CD4-positive, alpha-beta T cell treated with Interleukin-2 at 100 ng/mL for 4 hours (primary cell): ENCODE measurements at regions not wholly inside any gene's neighbourhood (a gene's known extent, or its start where the extent isn't known, plus 50 kb on each side); places are given as distances from the start of the nearest gene placed in this dataset.

Experiments used
- DNase-seq: peaks from one replicate; pipeline ENCODE4 v3.0.0-alpha.2; 2020; ENCODE audit warnings: low spot score

- no peak for DNase-seq
These were observed 101.0 kb upstream of the FLRT2 start for GRCh38 chr14:85428926-85429325.

GRCh38 chr14:85437148-85437547 lies 92.8 kb upstream of the FLRT2 start:
- DNase-seq = no peak

DNA sequence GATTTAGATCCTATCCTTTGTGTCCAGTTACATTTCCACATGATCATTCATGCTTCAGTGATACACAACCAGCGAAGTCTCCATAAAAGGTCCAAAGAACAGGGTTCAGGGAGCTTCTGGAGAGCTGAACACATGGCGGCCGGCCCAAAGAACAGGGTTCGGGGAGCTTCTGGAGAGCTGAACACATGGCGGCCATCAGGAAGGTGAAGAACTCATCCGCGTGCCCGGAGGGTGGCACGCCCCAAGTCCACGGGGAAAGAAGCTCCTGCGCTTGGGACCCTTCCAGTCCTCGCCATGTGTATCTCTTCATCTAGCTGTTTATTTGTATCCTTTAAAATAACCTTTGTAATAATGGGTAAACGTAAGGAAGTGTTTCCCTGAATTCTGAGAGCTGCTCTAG lies 91.9 kb upstream of the FLRT2 start:
- DNase-seq = no peak

GRCh38 chr14:85438481-85438942 lies 91.4 kb upstream of the FLRT2 start:
- no peak for DNase-seq

GRCh38 chr14:85439696-85440328 lies 90.1 kb upstream of the FLRT2 start:
- no peak for DNase-seq

DNA sequence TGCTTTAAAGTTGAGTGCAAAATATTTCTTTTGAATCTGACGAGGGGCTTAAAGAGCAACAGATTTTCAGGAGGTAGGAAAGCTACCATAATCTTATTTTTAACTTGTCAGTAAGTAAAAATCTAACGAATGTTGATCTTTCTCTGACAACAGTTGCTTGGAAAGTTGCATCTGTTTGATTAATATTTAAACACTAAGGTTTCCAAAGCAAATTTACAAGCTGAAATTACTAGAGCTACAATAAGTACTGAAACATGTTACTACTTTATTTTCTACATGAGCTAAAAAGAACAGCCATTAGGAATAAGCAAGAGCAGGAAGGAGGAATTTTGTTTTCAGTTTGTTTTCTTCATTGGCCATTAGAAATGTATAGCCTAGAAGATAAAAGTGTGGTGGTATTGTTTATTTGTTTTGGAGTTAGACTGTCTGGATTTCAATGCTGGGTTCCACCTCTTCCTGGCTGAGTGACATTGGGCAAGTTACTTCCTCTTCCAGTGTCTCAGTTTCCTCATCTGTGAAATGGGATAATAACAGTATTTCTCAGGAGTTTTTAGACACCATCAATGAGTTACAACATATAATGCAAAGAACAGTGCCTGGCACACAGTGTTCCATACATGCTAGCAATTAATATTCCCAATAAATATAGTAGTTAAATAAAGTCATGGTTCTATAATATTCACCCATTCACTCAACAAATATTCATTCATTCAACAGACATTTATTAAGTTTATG lies 87.9 kb upstream of the FLRT2 start:
- DNase-seq = no peak

DNA sequence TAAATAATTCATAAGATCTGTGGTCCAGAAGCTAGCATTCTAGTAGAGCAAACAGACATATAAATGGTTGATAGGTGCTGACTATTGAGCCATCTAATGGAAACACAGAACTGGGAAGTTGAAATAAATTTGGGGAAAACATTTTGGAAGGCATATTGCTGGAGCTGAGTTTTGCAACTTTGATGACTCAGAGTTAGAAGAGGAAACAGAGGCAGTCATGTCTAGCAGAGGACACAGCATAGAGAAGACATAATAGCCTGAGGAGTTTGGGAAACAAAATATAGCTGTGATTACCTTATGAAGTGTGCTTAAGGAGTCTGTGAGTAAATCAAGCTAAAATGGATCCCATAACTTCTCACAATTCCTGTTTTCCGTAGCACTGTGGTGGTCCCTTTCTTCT lies 86.9 kb upstream of the FLRT2 start:
- no peak for DNase-seq

DNA sequence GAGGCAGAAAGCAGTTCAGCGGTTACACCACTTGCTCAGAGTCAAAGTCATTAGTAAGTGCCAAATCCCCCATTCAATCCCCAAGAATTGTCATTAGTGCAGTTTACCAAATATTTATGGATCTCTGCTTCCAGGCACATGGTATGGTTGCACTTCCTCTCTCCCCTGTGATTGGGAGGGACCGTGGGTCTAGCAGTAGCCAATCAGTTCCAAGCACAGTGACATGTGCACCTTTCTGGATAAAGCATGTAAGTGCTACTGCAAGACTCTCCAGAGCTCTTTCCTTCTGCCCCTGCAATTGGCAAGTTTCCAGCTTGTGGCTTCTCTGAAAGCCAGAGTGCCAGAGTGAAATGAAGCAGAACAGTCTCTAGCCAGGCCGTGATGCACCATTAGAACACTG lies 85.3 kb upstream of the FLRT2 start:
- no peak for DNase-seq

- DNase-seq = no peak
These were observed 84.7 kb upstream of the FLRT2 start for GRCh38 chr14:85445151-85445795.

GRCh38 chr14:85447883-85448282 lies 82.1 kb upstream of the FLRT2 start:
- DNase-seq = no peak

DNA sequence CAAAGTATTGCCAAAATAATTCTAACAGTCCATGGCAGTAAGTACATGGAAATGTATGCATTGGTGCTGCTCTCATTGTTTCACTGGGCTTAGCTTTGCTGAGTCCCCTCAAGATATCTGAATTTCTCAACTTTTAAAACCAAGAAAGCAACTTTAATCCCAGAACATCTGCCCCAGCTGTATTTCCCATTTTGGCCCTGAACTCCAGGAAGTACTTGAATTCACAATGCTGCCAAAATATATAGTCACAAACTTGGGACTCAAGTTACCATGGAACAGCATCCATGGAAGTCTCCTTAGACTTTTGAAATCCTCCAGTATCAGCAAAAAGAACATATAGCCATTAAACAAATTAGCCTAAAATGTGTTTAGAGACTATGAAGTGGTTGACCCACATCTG lies 78.5 kb upstream of the FLRT2 start:
- no peak for DNase-seq

GRCh38 chr14:85453401-85454225 lies 76.3 kb upstream of the FLRT2 start:
- no peak for DNase-seq

GRCh38 chr14:85454226-85454813 lies 75.6 kb upstream of the FLRT2 start:
- DNase-seq = no peak

DNA sequence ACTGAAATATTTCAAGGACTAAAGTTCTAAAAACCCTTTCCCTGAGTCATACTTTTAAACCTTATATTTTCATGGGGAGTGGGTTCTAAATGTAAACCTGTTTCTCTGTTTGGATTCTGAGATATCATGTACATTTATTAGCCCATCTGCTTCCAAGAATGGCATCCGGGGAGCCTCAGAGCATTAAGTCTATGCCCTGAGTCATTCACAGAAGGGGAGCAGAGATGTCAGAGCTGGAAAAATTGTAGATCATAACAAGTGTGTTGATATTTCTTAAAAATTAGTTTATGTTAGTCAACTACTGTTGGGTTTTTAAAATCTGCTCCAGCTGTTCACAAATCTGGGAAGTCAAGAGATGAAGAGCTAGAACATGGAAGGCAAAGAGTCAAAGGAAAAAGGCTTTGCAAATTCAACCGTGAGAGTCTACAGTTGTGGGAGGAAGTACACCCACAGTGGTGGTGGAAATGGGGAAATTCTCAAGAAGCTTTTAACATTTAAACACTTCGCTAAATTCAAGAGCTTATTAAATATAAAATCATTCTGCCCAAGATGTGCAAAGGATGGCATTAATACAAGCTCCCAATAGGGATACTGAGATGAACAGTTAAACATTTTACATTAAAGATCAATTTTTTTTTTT lies 70.5 kb upstream of the FLRT2 start:
- no peak for DNase-seq

- no peak for DNase-seq
These were observed 68.4 kb upstream of the FLRT2 start for GRCh38 chr14:85461432-85462133.

DNA sequence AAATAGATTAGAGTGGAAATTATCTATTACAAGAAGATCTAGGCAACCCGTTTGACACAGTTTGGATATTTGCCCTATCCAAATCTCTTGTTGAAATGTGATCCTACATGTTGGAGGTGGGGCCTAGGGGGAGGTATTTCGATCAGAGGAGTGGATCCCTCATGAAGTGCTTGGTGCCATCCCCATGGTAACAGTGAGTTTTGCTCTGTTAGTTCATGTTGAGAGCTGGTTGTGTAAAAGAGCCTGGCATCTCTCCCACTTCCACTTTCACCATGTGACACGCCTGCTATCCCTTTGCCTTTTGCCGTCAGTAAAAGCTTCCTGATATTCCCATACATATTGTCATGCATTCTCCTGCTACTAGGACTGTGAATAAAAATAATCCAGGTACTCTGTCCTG lies 66.4 kb upstream of the FLRT2 start:
- DNase-seq = no peak

DNA sequence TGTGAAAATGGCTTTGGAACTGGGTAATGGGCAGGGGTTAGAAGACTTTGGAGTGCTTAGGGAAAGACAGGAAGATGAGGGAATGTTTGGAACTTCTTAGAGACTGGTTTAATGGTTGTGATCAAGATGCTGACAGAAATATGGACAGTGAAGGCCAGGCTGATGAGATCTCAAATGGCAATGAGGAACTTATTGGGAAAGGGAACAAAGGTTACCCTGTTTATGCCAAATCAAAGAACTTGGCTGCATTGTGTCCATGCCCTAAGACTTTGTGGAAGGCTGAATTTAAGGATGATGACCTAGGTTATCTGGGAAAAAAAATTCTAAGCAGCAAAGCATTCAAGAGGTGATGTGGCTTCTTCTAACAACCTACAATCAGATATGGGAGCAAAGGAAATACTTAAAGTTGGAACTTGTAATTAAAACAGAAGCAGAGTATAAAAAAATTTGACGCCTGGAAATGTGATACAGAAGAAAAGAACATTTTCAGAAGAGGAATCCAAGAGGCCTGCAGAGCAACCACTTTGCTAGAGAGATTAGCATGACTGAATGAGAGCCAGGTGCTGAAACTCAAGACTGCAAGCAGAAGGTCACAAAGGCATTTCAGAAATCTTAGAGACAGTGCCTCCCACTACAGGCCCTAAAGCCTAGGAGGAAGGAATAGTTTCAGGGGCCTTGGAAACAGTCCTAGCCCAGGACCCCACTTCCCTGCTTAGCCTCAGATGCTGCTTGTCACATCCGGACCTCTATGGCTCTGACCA lies 65.6 kb upstream of the FLRT2 start:
- no peak for DNase-seq

DNA sequence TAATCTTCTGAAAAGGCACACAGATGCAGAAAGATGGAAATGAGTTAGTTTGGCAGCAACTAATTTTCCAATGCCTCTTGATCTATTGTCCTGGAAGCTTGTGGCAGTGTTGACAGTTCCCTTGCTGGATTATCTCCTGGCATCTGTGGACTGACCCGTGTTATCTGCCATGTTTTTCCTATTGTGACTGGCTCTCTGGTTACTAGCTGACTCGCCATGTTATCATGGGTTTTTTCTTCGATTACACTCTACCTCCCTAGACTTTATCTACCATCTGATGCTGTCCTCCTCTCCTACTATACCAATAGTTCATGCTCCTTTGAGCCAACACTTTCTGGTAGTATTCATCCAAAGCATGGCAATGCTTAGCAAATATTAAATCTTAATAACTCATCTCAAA lies 63.3 kb upstream of the FLRT2 start:
- no peak for DNase-seq

DNA sequence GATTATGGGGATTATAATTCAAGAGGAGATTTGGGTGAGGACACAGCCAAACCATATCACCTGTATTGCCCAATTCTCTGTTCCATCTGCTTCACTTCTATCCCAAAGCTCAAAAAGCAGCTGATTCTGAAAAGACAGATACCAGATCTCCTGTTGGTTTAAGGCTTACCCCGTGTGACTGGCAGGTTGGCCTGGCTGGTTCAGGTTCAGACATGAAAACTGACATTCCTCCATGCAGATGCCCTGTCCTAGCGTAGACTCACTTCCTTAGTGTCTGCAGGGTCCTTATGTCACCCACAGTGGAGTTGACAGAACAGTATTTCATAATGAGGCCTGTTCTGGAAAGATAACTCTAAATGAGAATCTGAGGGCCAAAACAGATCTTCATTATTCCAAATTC lies 61.1 kb upstream of the FLRT2 start:
- DNase-seq = no peak

GRCh38 chr14:85471156-85471555 lies 58.8 kb upstream of the FLRT2 start:
- no peak for DNase-seq
